A549 (cell line): ENCODE measurements at regions not wholly inside any gene's neighbourhood (a gene's known extent, or its start where the extent isn't known, plus 50 kb on each side); places are given as distances from the start of the nearest gene placed in this dataset.

ENCODE experiments used
- BHLHE40 ChIP-seq: IDR thresholded peaks from 2 replicates; pipeline ENCODE4 v1.6.1; 2012; ENCODE audit warnings: low read depth, low read length, inconsistent platforms
- CTCF ChIP-seq: fragments of >200 bp; sonication (Bioruptor Twin); formaldehyde crosslinking; IDR thresholded peaks from 3 replicates; pipeline ENCODE4 v1.5.1; 2016
- EP300 ChIP-seq, 2 experiments: fragments of >200 bp; sonication (Bioruptor Twin); formaldehyde crosslinking; IDR thresholded peaks; 2 replicates in 1 of 2; 3 replicates in 1 of 2; pipeline ENCODE4 v1.6.1; 2016 to 2017
- GATA3 ChIP-seq: IDR thresholded peaks from 2 replicates; pipeline ENCODE4 v1.6.1; 2012; ENCODE audit warnings: borderline replicate concordance
- MAX ChIP-seq: IDR thresholded peaks from 2 replicates; pipeline ENCODE4 v1.6.1; 2012
- NR3C1 ChIP-seq: fragments of >200 bp; sonication (Bioruptor Twin); formaldehyde crosslinking; IDR thresholded peaks from 3 replicates; pipeline ENCODE4 v1.6.1; 2017
- PHF8 ChIP-seq: fragments of 200-600 bp; sonication (generic); IDR thresholded peaks from 2 replicates; pipeline ENCODE4 v1.6.1; 2016; ENCODE audit warnings: low read depth, mild to moderate bottlenecking, antibody characterized with exemption, moderate library complexity, borderline replicate concordance
- POLR2A ChIP-seq: IDR thresholded peaks from 2 replicates; pipeline ENCODE4 v1.6.1; 2012; ENCODE audit warnings: mild to moderate bottlenecking, low read length
- RARB ChIP-seq: fragments of 250-450 bp; sonication (Bioruptor Pico); IDR thresholded peaks from 2 replicates; pipeline ENCODE4 v1.8.0; 2021; ENCODE audit warnings: mild to moderate bottlenecking, moderate library complexity

DNA sequence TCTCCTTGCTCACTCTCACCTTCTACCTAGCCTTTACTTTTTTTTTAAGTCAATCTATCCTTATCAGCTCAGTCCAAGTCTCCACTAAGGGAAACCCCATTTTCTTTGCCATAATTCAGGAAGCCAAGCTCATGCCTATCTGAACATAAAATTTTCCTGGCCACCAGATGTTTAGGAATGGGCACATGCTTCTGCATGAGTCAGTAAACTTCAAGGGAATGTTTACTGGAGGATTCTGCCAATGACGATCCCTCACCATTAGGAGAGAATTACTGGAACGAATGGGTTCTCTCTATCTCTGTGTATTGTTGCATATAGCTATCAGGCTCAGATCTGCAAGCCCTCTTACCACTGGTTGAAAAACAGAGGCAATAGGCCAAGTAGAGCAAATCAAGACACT lies 731.7 kb upstream of the ZNF804A start:
- TF ChIP-seq BHLHE40 (no peak), POLR2A (no peak), RARB (CRISPR knock-in tag) (no peak), CTCF (no peak), MAX (no peak), GATA3 (no peak), PHF8 (no peak), EP300 (IDR thresholded peaks at IDR 0.05) (no peak), NR3C1 (no peak)
